K562 (cell line): ENCODE measurements at regions not wholly inside any gene's neighbourhood (a gene's known extent, or its start where the extent isn't known, plus 50 kb on each side); places are given as distances from the start of the nearest gene placed in this dataset.

Source experiments
- ATAC-seq: fragments of 200-7000 bp; cut with Tn5 transposase; 3 replicates; pipeline ENCODE4 v1.9.1; 2020; ENCODE audit warnings: moderate library complexity
- BruUV-seq: library from RNA; stranded (reverse); fragments of 400-500 nt; replicated peaks from 2 replicates; lab custom pipeline; 2021; lab: Mats Ljungman, UMichigan
- CTCF ChIA-PET: fragments of 300-600 bp; formaldehyde crosslinking; extraction: SDS; loops from one replicate; lab custom pipeline; 2021; ENCODE audit warnings: low intra/inter-chr PET ratio; lab: Yijun Ruan, JAX
- POLR2A ChIA-PET: fragments of 300-600, 350-650 bp; sonication (Branson Sonifier 250); formaldehyde crosslinking; extraction: SDS; loops from one replicate; lab custom pipeline; 2021; ENCODE audit warnings: antibody characterized with exemption, inconsistent platforms; lab: Yijun Ruan, JAX
- DNase-seq, 4 experiments: peaks; one replicate each; pipeline versions ENCODE4 v3.0.0 to v3.0.0-alpha.2; 2011 to 2018; ENCODE audit warnings: low spot score in 3 of 4, mixed read lengths in 3 of 4; ENCODE audit errors: extremely low read depth in 1 of 4
- FAIRE-seq: peaks from 2 replicates; lab custom pipeline; 2011; peaks lifted over from hg19 to GRCh38; lab: Jason Lieb, UNC
- H2AFZ ChIP-seq: 2 replicates; pipeline ENCODE4 v1.6.0; 2011; ENCODE audit warnings: low read depth, low read length, control low read depth, inconsistent platforms
- H3K27ac ChIP-seq: fragments of 200-600 bp; 3 replicates; pipeline ENCODE4 v1.8.0; 2011; ENCODE audit warnings: low read depth, mild to moderate bottlenecking, control low read depth, inconsistent platforms, low read length, moderate library complexity, mixed read lengths; ENCODE audit errors: extremely low read depth
- H3K27me3 ChIP-seq, 2 experiments: fragments of 300-600 bp in 1 of 2; 2 replicates in 1 of 2; 3 replicates in 1 of 2; pipeline versions ENCODE4 v1.6.0 to v1.8.0; 2011; ENCODE audit warnings: inconsistent platforms in 2 of 2, low read length in 2 of 2, mild to moderate bottlenecking in 1 of 2, mixed read lengths in 1 of 2, moderate library complexity in 1 of 2; ENCODE audit not compliant: control insufficient read depth in 2 of 2, insufficient read depth in 2 of 2
- H3K36me3 ChIP-seq: fragments of 300-600 bp; 3 replicates; pipeline ENCODE4 v1.8.0; 2011; ENCODE audit warnings: mild to moderate bottlenecking, low read length, inconsistent platforms; ENCODE audit not compliant: control insufficient read depth, insufficient read depth
- H3K4me1 ChIP-seq, 2 experiments: fragments of 200-600 bp in 1 of 2; replicated peaks in 1 of 2; 2 replicates in 1 of 2; 3 replicates in 1 of 2; pipeline versions ENCODE4 v1.5.1 to v1.8.0; 2011; ENCODE audit warnings: inconsistent platforms in 2 of 2, low read length in 2 of 2, mild to moderate bottlenecking in 1 of 2, mixed read lengths in 1 of 2, moderate library complexity in 1 of 2; ENCODE audit not compliant: control insufficient read depth in 2 of 2, insufficient read depth in 2 of 2
- H3K4me2 ChIP-seq: 2 replicates; pipeline ENCODE4 v1.6.1; 2011; ENCODE audit warnings: low read length, control low read depth, inconsistent platforms, mixed read lengths; ENCODE audit not compliant: insufficient read depth
- H3K4me3 ChIP-seq: fragments of 200-600 bp; sonication (generic), shearing (Covaris generic); 2 replicates; pipeline ENCODE4 v1.5.1; 2016; ENCODE audit warnings: control low read depth, inconsistent platforms
- H3K79me2 ChIP-seq: fragments of 200-600 bp; 3 replicates; pipeline ENCODE4 v1.8.0; 2011; ENCODE audit warnings: low read length, inconsistent platforms; ENCODE audit not compliant: control insufficient read depth, insufficient read depth
- H3K9ac ChIP-seq, 2 experiments: 2 replicates each; pipeline versions ENCODE4 v1.6.0 to v1.6.1; 2011; ENCODE audit warnings: low read depth in 2 of 2, low read length in 2 of 2, control low read depth in 1 of 2, inconsistent platforms in 1 of 2, mild to moderate bottlenecking in 1 of 2, mixed read lengths in 1 of 2; ENCODE audit not compliant: insufficient read depth in 1 of 2
- H3K9me1 ChIP-seq: one replicate; pipeline ENCODE4 v1.6.0; 2011; ENCODE audit warnings: inconsistent platforms, mild to moderate bottlenecking, low read length, moderate library complexity; ENCODE audit not compliant: control insufficient read depth, insufficient read depth
- H3K9me3 ChIP-seq: replicated peaks from 2 replicates; pipeline ENCODE4 v1.5.1; 2011; ENCODE audit warnings: low read depth, low read length, inconsistent platforms; ENCODE audit not compliant: control insufficient read depth, insufficient read depth
- H4K20me1 ChIP-seq: replicated peaks from 2 replicates; pipeline ENCODE4 v1.6.1; 2011; ENCODE audit warnings: low read length, inconsistent platforms, mixed read lengths; ENCODE audit not compliant: control insufficient read depth, insufficient read depth
- PRMT5 ChIP-seq: sonication (generic); formaldehyde crosslinking; IDR thresholded peaks from 2 replicates; pipeline ENCODE4 v1.5.0; 2020; ENCODE audit warnings: missing genetic modification reagents
- RAD21 ChIP-seq, 2 experiments: fragments of 250-450 bp in 1 of 2; fragments of 450-650 bp in 1 of 2; sonication (Bioruptor Pico) in 1 of 2; formaldehyde crosslinking in 1 of 2; IDR thresholded peaks in 1 of 2; conservative IDR thresholded peaks in 1 of 2; 2 replicates each; pipeline versions ENCODE4 v1.4.0 to v1.8.0; 2020 to 2022; ENCODE audit warnings: mild to moderate bottlenecking in 2 of 2, moderate library complexity in 1 of 2
- TAF9B ChIP-seq: fragments of 450-650 bp; IDR thresholded peaks from 2 replicates; pipeline ENCODE4 v1.6.1; 2018; ENCODE audit warnings: mild to moderate bottlenecking; ENCODE audit not compliant: partially characterized antibody
- ZNF24 ChIP-seq: fragments of 450-650 bp; IDR thresholded peaks from 2 replicates; pipeline ENCODE4 v1.6.1; 2016
- in situ Hi-C: fragments of 300-500 bp; cut with MboI; formaldehyde crosslinking; loops from 4 replicates; pipeline ENCODE4 v1.15.0; 2018; ENCODE audit warnings: inconsistent platforms, mixed read lengths
- intact Hi-C: fragments of 100-400 bp; cut with micrococcal nuclease; formaldehyde crosslinking; loops from 2 replicates; pipeline ENCODE4 v1.14.2; 2022
- TF ChIP-seq, protein P1 (sequence below): fragments of 250-450 bp; sonication (Bioruptor Pico); IDR thresholded peaks from 2 replicates; pipeline ENCODE4 v1.9.0; 2021; ENCODE audit warnings: mild to moderate bottlenecking, inconsistent platforms
- TF ChIP-seq, protein P2 (sequence below), 2 experiments: fragments of 450-650 bp; formaldehyde crosslinking in 1 of 2; IDR thresholded peaks; 2 replicates each; pipeline versions ENCODE4 v1.4.0 to v1.6.1; 2014 to 2020; ENCODE audit warnings: mild to moderate bottlenecking in 2 of 2, borderline replicate concordance in 1 of 2, low read depth in 1 of 2
- TF ChIP-seq, protein P3 (sequence below): fragments of 450-650 bp; IDR thresholded peaks from 2 replicates; pipeline ENCODE4 v1.6.1; 2016

DNA sequence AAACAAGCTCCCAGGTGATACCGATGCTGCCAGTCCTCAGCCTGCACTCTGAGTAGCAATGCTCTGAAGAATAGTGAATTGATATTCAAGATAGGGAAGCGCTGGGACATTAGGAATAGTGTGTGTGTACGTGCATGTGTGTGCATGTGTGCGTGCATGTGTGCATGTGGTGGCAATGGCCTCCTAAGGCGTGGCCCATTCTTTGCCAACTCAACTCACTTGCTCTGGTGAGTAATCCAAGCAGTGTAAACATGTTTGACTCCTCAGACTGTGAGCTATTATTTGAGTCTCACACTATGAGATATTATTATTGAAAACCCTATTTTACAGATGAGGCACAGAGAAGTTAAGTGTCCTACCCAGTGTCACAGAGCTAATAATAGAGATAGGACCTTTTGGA, 186.6 kb downstream of the RAB11FIP2 start (continued):
- TF ChIP-seq, protein P1, sequence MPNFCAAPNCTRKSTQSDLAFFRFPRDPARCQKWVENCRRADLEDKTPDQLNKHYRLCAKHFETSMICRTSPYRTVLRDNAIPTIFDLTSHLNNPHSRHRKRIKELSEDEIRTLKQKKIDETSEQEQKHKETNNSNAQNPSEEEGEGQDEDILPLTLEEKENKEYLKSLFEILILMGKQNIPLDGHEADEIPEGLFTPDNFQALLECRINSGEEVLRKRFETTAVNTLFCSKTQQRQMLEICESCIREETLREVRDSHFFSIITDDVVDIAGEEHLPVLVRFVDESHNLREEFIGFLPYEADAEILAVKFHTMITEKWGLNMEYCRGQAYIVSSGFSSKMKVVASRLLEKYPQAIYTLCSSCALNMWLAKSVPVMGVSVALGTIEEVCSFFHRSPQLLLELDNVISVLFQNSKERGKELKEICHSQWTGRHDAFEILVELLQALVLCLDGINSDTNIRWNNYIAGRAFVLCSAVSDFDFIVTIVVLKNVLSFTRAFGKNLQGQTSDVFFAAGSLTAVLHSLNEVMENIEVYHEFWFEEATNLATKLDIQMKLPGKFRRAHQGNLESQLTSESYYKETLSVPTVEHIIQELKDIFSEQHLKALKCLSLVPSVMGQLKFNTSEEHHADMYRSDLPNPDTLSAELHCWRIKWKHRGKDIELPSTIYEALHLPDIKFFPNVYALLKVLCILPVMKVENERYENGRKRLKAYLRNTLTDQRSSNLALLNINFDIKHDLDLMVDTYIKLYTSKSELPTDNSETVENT (CRISPR knock-in tag), result no peak
- no peak for TF ChIP-seq TAF9B
- TF ChIP-seq, all 486 proteins: peak for 0

DNA sequence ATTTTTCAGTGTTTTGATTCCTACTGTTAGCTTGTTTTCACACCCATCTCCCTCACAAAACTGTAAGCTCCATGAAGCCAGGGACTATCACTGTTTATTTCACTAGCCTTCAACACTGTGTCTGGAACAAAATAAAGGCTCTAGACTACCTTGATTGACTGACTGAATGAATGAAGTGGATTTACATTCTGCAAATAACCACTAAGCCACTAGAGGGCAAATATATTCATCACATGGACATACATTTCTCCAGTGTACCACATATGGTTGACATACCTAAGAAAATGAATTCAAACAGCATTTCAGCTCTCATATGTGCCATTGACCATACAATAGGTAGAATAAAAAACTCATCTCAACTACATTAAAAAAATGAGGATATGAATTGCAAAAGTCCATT, 185.9 kb downstream of the RAB11FIP2 start:
- Histone ChIP-seq H2AFZ (no peak overlapping the region), H3K79me2 (no peaks in the 10 kb centered on the region), H3K36me3 (no peaks in the 10 kb centered on the region), H3K9me3 (no peaks in the 10 kb centered on the region), H3K9me1 (no peaks in the 10 kb centered on the region), H3K4me3 (no peak overlapping the region), H4K20me1 (no peaks in the 10 kb centered on the region), H3K9ac (no peak overlapping the region), H3K27ac (no peak overlapping the region), H3K4me2 (no peak overlapping the region), H3K4me1 (no peaks in the 10 kb centered on the region), H3K27me3 (no peaks in the 10 kb centered on the region)
- ATAC-seq (peak; percentile 66; the same call in 2 of the 3 replicates), FAIRE-seq (no peak), DNase-seq (peak; percentile 13 to 28 (median 24))
- ChIA-PET POLR2A (no interaction called here), CTCF (interaction anchor here (0.6 to 0.9 kb wide), 2 partner anchors 17 to 381 kb away, joined by 3 to 4 read pairs; no protein-coding TSS in a partner anchor)
- no TSS peak for BruUV-seq
- intact Hi-C loops, result loop anchor here (5.0 kb wide), 1 partner anchor 381 kb away; no protein-coding TSS in a partner anchor
- in situ Hi-C loops, result no loop called here
- TF ChIP-seq ZNF24, result peak; percentile 99
- peak; percentile 31 to 70 for TF ChIP-seq RAD21 (CRISPR knock-in tag; conservative IDR thresholded peaks at IDR 0.05 in 1 of 2, IDR thresholded peaks at IDR 0.05 in 1 of 2)
- TF ChIP-seq PRMT5 (CRISPR knock-in tag), result no peak
- TF ChIP-seq, protein P2, sequence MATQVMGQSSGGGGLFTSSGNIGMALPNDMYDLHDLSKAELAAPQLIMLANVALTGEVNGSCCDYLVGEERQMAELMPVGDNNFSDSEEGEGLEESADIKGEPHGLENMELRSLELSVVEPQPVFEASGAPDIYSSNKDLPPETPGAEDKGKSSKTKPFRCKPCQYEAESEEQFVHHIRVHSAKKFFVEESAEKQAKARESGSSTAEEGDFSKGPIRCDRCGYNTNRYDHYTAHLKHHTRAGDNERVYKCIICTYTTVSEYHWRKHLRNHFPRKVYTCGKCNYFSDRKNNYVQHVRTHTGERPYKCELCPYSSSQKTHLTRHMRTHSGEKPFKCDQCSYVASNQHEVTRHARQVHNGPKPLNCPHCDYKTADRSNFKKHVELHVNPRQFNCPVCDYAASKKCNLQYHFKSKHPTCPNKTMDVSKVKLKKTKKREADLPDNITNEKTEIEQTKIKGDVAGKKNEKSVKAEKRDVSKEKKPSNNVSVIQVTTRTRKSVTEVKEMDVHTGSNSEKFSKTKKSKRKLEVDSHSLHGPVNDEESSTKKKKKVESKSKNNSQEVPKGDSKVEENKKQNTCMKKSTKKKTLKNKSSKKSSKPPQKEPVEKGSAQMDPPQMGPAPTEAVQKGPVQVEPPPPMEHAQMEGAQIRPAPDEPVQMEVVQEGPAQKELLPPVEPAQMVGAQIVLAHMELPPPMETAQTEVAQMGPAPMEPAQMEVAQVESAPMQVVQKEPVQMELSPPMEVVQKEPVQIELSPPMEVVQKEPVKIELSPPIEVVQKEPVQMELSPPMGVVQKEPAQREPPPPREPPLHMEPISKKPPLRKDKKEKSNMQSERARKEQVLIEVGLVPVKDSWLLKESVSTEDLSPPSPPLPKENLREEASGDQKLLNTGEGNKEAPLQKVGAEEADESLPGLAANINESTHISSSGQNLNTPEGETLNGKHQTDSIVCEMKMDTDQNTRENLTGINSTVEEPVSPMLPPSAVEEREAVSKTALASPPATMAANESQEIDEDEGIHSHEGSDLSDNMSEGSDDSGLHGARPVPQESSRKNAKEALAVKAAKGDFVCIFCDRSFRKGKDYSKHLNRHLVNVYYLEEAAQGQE (IDR thresholded peaks at IDR 0.05; ENCODE audit: borderline replicate concordance), result peak; percentile 29; the same call in 1 of the 2 replicates
- TF ChIP-seq, protein P2 (CRISPR knock-in tag; IDR thresholded peaks at IDR 0.05; ENCODE audit: low read depth), result no peak
- TF ChIP-seq, protein P3, sequence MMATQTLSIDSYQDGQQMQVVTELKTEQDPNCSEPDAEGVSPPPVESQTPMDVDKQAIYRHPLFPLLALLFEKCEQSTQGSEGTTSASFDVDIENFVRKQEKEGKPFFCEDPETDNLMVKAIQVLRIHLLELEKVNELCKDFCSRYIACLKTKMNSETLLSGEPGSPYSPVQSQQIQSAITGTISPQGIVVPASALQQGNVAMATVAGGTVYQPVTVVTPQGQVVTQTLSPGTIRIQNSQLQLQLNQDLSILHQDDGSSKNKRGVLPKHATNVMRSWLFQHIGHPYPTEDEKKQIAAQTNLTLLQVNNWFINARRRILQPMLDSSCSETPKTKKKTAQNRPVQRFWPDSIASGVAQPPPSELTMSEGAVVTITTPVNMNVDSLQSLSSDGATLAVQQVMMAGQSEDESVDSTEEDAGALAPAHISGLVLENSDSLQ, result peak; percentile 20; the same call in 1 of the 2 replicates
